K562 (cell line): ENCODE measurements at regions not wholly inside any gene's neighbourhood (a gene's known extent, or its start where the extent isn't known, plus 50 kb on each side); places are given as distances from the start of the nearest gene placed in this dataset.

Experiments
- DDX20 ChIP-seq: fragments of 450-650 bp; IDR thresholded peaks from 2 replicates; pipeline ENCODE4 v1.6.1; 2016; ENCODE audit warnings: missing genetic modification characterization, low read depth, mild to moderate bottlenecking, missing compliant biosample characterization, moderate library complexity
- JUNB ChIP-seq: fragments of 450-650 bp; formaldehyde crosslinking; conservative IDR thresholded peaks from 2 replicates; pipeline ENCODE4 v1.4.0; 2020; ENCODE audit warnings: mild to moderate bottlenecking
- KLF16 ChIP-seq: IDR thresholded peaks from 2 replicates; pipeline ENCODE4 v1.6.1; 2016; ENCODE audit warnings: antibody characterized with exemption
- NCOA2 ChIP-seq, 2 experiments: fragments of 450-650 bp; IDR thresholded peaks; 2 replicates each; pipeline ENCODE4 v1.6.1; 2018; ENCODE audit warnings: mild to moderate bottlenecking in 2 of 2, moderate library complexity in 1 of 2; ENCODE audit not compliant: partially characterized antibody in 2 of 2
- TF ChIP-seq, protein P1 (sequence below): fragments of 450-650 bp; IDR thresholded peaks from 2 replicates; pipeline ENCODE4 v1.6.1; 2017; ENCODE audit warnings: antibody characterized with exemption
- TF ChIP-seq, protein P2 (sequence below): sonication (generic); formaldehyde crosslinking; IDR thresholded peaks from 2 replicates; pipeline ENCODE4 v1.8.1; 2023; ENCODE audit warnings: mild to moderate bottlenecking, missing genetic modification reagents
- TF ChIP-seq, protein P3 (sequence below): fragments of 450-650 bp; IDR thresholded peaks from 2 replicates; pipeline ENCODE4 v1.6.1; 2016; ENCODE audit warnings: mild to moderate bottlenecking, moderate library complexity

DNA sequence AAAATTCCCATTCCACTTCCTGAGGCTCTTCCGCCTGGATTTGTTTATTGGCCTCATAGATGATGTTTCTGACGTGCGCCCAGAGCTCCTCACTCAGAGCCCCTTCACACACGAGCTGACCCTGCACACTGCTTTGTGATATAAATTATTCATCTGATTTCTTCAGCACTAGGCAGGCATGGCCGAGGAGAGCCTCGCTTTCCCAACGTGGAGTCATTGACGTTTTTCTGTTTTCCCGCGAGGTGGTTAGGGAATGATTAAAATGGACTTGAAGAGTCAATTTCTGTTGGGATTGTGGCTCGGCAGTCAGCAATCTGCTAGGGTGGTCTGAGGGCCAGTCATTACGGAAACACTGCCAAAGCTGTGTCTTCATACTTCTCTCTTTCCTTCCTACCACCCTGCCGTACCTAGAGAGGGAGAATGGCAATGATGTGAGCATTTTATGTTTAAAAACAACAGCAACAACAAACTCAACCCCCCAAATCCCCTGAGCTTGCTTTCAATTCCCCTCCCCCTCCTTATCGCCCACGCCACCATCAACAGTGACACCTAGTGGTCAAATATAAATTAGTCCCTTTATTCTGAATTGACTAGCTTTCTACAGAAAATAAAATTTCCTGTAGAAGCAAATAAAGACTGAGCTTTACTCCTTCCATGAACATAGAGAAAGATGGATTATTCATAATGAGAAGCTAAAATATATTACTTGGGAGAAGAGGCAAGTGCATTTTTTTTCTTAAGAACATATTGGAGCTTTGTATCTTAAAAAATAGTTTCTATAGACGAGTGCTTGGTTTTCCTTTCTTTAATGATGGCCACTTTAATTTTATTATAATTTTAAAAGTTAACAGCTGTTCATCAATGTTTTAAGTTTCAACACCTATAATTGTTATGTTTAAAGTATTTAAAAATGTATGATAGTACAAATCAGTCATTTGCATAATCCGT lies 285.1 kb downstream of the MTX2 start (continued):
- TF ChIP-seq, protein P1, sequence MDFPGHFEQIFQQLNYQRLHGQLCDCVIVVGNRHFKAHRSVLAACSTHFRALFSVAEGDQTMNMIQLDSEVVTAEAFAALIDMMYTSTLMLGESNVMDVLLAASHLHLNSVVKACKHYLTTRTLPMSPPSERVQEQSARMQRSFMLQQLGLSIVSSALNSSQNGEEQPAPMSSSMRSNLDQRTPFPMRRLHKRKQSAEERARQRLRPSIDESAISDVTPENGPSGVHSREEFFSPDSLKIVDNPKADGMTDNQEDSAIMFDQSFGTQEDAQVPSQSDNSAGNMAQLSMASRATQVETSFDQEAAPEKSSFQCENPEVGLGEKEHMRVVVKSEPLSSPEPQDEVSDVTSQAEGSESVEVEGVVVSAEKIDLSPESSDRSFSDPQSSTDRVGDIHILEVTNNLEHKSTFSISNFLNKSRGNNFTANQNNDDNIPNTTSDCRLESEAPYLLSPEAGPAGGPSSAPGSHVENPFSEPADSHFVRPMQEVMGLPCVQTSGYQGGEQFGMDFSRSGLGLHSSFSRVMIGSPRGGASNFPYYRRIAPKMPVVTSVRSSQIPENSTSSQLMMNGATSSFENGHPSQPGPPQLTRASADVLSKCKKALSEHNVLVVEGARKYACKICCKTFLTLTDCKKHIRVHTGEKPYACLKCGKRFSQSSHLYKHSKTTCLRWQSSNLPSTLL, result no peak
- TF ChIP-seq NCOA2 (IDR thresholded peaks at IDR 0.05; ENCODE audit: partially characterized antibody in 2 of 2) (no peak), KLF16 (0 out of 2 replicates have a peak, but pooled peaks have one; percentile 20), JUNB (CRISPR knock-in tag) (no peak), DDX20 (no peak)
- TF ChIP-seq, protein P2, sequence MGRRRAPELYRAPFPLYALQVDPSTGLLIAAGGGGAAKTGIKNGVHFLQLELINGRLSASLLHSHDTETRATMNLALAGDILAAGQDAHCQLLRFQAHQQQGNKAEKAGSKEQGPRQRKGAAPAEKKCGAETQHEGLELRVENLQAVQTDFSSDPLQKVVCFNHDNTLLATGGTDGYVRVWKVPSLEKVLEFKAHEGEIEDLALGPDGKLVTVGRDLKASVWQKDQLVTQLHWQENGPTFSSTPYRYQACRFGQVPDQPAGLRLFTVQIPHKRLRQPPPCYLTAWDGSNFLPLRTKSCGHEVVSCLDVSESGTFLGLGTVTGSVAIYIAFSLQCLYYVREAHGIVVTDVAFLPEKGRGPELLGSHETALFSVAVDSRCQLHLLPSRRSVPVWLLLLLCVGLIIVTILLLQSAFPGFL, result no peak
- TF ChIP-seq, protein P3, sequence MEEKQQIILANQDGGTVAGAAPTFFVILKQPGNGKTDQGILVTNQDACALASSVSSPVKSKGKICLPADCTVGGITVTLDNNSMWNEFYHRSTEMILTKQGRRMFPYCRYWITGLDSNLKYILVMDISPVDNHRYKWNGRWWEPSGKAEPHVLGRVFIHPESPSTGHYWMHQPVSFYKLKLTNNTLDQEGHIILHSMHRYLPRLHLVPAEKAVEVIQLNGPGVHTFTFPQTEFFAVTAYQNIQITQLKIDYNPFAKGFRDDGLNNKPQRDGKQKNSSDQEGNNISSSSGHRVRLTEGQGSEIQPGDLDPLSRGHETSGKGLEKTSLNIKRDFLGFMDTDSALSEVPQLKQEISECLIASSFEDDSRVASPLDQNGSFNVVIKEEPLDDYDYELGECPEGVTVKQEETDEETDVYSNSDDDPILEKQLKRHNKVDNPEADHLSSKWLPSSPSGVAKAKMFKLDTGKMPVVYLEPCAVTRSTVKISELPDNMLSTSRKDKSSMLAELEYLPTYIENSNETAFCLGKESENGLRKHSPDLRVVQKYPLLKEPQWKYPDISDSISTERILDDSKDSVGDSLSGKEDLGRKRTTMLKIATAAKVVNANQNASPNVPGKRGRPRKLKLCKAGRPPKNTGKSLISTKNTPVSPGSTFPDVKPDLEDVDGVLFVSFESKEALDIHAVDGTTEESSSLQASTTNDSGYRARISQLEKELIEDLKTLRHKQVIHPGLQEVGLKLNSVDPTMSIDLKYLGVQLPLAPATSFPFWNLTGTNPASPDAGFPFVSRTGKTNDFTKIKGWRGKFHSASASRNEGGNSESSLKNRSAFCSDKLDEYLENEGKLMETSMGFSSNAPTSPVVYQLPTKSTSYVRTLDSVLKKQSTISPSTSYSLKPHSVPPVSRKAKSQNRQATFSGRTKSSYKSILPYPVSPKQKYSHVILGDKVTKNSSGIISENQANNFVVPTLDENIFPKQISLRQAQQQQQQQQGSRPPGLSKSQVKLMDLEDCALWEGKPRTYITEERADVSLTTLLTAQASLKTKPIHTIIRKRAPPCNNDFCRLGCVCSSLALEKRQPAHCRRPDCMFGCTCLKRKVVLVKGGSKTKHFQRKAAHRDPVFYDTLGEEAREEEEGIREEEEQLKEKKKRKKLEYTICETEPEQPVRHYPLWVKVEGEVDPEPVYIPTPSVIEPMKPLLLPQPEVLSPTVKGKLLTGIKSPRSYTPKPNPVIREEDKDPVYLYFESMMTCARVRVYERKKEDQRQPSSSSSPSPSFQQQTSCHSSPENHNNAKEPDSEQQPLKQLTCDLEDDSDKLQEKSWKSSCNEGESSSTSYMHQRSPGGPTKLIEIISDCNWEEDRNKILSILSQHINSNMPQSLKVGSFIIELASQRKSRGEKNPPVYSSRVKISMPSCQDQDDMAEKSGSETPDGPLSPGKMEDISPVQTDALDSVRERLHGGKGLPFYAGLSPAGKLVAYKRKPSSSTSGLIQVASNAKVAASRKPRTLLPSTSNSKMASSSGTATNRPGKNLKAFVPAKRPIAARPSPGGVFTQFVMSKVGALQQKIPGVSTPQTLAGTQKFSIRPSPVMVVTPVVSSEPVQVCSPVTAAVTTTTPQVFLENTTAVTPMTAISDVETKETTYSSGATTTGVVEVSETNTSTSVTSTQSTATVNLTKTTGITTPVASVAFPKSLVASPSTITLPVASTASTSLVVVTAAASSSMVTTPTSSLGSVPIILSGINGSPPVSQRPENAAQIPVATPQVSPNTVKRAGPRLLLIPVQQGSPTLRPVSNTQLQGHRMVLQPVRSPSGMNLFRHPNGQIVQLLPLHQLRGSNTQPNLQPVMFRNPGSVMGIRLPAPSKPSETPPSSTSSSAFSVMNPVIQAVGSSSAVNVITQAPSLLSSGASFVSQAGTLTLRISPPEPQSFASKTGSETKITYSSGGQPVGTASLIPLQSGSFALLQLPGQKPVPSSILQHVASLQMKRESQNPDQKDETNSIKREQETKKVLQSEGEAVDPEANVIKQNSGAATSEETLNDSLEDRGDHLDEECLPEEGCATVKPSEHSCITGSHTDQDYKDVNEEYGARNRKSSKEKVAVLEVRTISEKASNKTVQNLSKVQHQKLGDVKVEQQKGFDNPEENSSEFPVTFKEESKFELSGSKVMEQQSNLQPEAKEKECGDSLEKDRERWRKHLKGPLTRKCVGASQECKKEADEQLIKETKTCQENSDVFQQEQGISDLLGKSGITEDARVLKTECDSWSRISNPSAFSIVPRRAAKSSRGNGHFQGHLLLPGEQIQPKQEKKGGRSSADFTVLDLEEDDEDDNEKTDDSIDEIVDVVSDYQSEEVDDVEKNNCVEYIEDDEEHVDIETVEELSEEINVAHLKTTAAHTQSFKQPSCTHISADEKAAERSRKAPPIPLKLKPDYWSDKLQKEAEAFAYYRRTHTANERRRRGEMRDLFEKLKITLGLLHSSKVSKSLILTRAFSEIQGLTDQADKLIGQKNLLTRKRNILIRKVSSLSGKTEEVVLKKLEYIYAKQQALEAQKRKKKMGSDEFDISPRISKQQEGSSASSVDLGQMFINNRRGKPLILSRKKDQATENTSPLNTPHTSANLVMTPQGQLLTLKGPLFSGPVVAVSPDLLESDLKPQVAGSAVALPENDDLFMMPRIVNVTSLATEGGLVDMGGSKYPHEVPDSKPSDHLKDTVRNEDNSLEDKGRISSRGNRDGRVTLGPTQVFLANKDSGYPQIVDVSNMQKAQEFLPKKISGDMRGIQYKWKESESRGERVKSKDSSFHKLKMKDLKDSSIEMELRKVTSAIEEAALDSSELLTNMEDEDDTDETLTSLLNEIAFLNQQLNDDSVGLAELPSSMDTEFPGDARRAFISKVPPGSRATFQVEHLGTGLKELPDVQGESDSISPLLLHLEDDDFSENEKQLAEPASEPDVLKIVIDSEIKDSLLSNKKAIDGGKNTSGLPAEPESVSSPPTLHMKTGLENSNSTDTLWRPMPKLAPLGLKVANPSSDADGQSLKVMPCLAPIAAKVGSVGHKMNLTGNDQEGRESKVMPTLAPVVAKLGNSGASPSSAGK, result no peak
